Liver (tissue), 8 donors: ENCODE measurements at regions not wholly inside any gene's neighbourhood (a gene's known extent, or its start where the extent isn't known, plus 50 kb on each side); places are given as distances from the start of the nearest gene placed in this dataset.

Experiments used
- DNase-seq: peaks from one replicate; pipeline ENCODE4 v3.0.0-alpha.2; 2017; ENCODE audit warnings: low spot score
- H3K27ac ChIP-seq, 2 donors: one replicate each; pipeline ENCODE4 v1.7.0; 2013; ENCODE audit warnings: inconsistent platforms in 2 of 2, low read length in 2 of 2, control low read depth in 1 of 2, low read depth in 1 of 2, mild to moderate bottlenecking in 1 of 2
- H3K27me3 ChIP-seq, 4 donors: one replicate each; pipeline versions ENCODE4 v1.6.1 to v1.7.0; 2013; ENCODE audit warnings: low read length in 3 of 4, inconsistent platforms in 1 of 4, mild to moderate bottlenecking in 1 of 4, moderate library complexity in 1 of 4; ENCODE audit not compliant: control insufficient read depth in 4 of 4, insufficient read depth in 4 of 4
- H3K36me3 ChIP-seq, 4 donors: one replicate each; pipeline versions ENCODE4 v1.6.1 to v1.7.0; 2013; ENCODE audit warnings: low read length in 3 of 4, mild to moderate bottlenecking in 3 of 4, low read depth in 1 of 4, moderate library complexity in 1 of 4; ENCODE audit not compliant: control insufficient read depth in 4 of 4, insufficient read depth in 3 of 4
- H3K4me1 ChIP-seq, 4 donors: one replicate each; pipeline versions ENCODE4 v1.6.1 to v1.7.0; 2013; ENCODE audit warnings: low read length in 3 of 4, mild to moderate bottlenecking in 3 of 4, moderate library complexity in 1 of 4; ENCODE audit not compliant: control insufficient read depth in 4 of 4, insufficient read depth in 4 of 4
- H3K4me3 ChIP-seq, 3 donors: one replicate each; pipeline versions ENCODE4 v1.6.1 to v1.7.0; 2013; ENCODE audit warnings: low read length in 3 of 3, control low read depth in 1 of 3, low read depth in 1 of 3, mild to moderate bottlenecking in 1 of 3
- H3K9ac ChIP-seq, 2 donors: one replicate each; pipeline ENCODE4 v1.7.0; 2013; ENCODE audit warnings: low read length in 2 of 2, mild to moderate bottlenecking in 2 of 2, moderate library complexity in 2 of 2, control low read depth in 1 of 2, low read depth in 1 of 2
- H3K9me3 ChIP-seq, 4 donors: one replicate each; pipeline versions ENCODE4 v1.6.1 to v1.7.0; 2013; ENCODE audit warnings: low read length in 3 of 4; ENCODE audit not compliant: control insufficient read depth in 4 of 4
- ATF3 ChIP-seq: IDR thresholded peaks from 2 replicates; pipeline ENCODE4 v1.6.1; 2016; ENCODE audit warnings: antibody characterized with exemption
- CTCF ChIP-seq: fragments of 150-350 bp; IDR thresholded peaks from 2 replicates; pipeline ENCODE4 v1.5.1; 2017; ENCODE audit warnings: improper control_type of control experiment, low read depth, low read length; ENCODE audit not compliant: missing input control
- EGR1 ChIP-seq, 2 donors: IDR thresholded peaks; 2 replicates each; pipeline ENCODE4 v1.6.1; 2016 to 2018; ENCODE audit warnings: antibody characterized with exemption in 2 of 2, low read depth in 2 of 2
- FOXA1 ChIP-seq: IDR thresholded peaks from 2 replicates; pipeline ENCODE4 v1.6.1; 2016; ENCODE audit warnings: antibody characterized with exemption
- FOXA2 ChIP-seq: IDR thresholded peaks from 2 replicates; pipeline ENCODE4 v1.6.1; 2016; ENCODE audit warnings: antibody characterized with exemption
- GABPA ChIP-seq, 2 donors: IDR thresholded peaks in 1 of 2; conservative IDR thresholded peaks in 1 of 2; 2 replicates each; pipeline ENCODE4 v1.6.1; 2016; ENCODE audit warnings: antibody characterized with exemption in 2 of 2, mild to moderate bottlenecking in 1 of 2, moderate library complexity in 1 of 2
- JUND ChIP-seq, 2 donors: IDR thresholded peaks; 2 replicates each; pipeline ENCODE4 v1.6.1; 2016; ENCODE audit warnings: antibody characterized with exemption in 2 of 2
- RAD21 ChIP-seq, 2 donors: IDR thresholded peaks; 2 replicates each; pipeline ENCODE4 v1.6.1; 2016; ENCODE audit warnings: antibody characterized with exemption in 2 of 2, mild to moderate bottlenecking in 2 of 2
- REST ChIP-seq: IDR thresholded peaks from 2 replicates; pipeline ENCODE4 v1.6.1; 2016; ENCODE audit warnings: antibody characterized with exemption, mild to moderate bottlenecking
- RXRA ChIP-seq, 2 donors: IDR thresholded peaks; 2 replicates each; pipeline ENCODE4 v1.6.1; 2017 to 2018; ENCODE audit warnings: antibody characterized with exemption in 2 of 2, mild to moderate bottlenecking in 1 of 2
- SP1 ChIP-seq: IDR thresholded peaks from 2 replicates; pipeline ENCODE4 v1.6.1; 2018; ENCODE audit warnings: antibody characterized with exemption, mild to moderate bottlenecking
- TAF1 ChIP-seq: conservative IDR thresholded peaks from 2 replicates; pipeline ENCODE4 v1.6.1; 2016; ENCODE audit warnings: antibody characterized with exemption, mild to moderate bottlenecking
- YY1 ChIP-seq: IDR thresholded peaks from 2 replicates; pipeline ENCODE4 v1.6.1; 2016; ENCODE audit warnings: antibody characterized with exemption, mild to moderate bottlenecking
- ZBTB33 ChIP-seq: IDR thresholded peaks from 2 replicates; pipeline ENCODE4 v1.6.1; 2016; ENCODE audit warnings: antibody characterized with exemption
- WGBS: extraction: QIAGEN DNeasy Blood & Tissue Kit; methylation state at CpG from one replicate; pipeline ENCODE4 v1.1.7; 2013; 5-methylcytosine and 5-hydroxymethylcytosine counted together
- donor health status: healthy.
- donor health status: healthy.
- donor health status: healthy.
- donor health status: healthy.
- donor health status: healthy.

GRCh38 chr20:50431066-50431450, 79.1 kb upstream of the PTPN1 start:
- Histone ChIP-seq H3K4me1 (peaks cover 6 to 11% (median 7%) of the 10 kb centered on the region in 4 donors), H3K27me3 (no peaks in the 10 kb centered on the region), H3K9ac (no peak overlapping the region), H3K27ac (no peak overlapping the region), H3K9me3 (no peaks in the 10 kb centered on the region), H3K4me3 (no peak overlapping the region), H3K36me3 (no peaks in the 10 kb centered on the region)
- no peak for TF ChIP-seq JUND (IDR thresholded peaks at IDR 0.05)
- TF ChIP-seq FOXA2, result no peak
- no peak for TF ChIP-seq RXRA (IDR thresholded peaks at IDR 0.05)
- TF ChIP-seq ZBTB33, result no peak
- TF ChIP-seq GABPA (IDR thresholded peaks at IDR 0.05 in 1 of 2, conservative IDR thresholded peaks at IDR 0.05 in 1 of 2), result no peak
- no peak for TF ChIP-seq REST
- TF ChIP-seq ATF3, result no peak
- no peak for TF ChIP-seq SP1
- TF ChIP-seq YY1, result no peak
- no peak for TF ChIP-seq FOXA1
- DNase-seq, result no peak
- WGBS, result 84% methylated on average over 9 of the region's 9 CpGs

GRCh38 chr20:50433001-50433761, 77.0 kb upstream of the PTPN1 start:
- no peaks in the 10 kb centered on the region for H3K9me3 ChIP-seq
- no peak overlapping the region for H3K27ac ChIP-seq
- no peak for DNase-seq
- 98% methylated on average over 4 of the region's 4 CpGs for WGBS
- no peak overlapping the region for H3K9ac ChIP-seq
- no peaks in the 10 kb centered on the region for H3K36me3 ChIP-seq
- H3K4me1 ChIP-seq, result no peaks in the 10 kb centered on the region
- no peaks in the 10 kb centered on the region for H3K27me3 ChIP-seq
- H3K4me3 ChIP-seq, result no peak overlapping the region
- TF ChIP-seq ATF3 (no peak), REST (no peak), CTCF (no peak), EGR1 (IDR thresholded peaks at IDR 0.05; ENCODE audit: low read depth in 2 of 2) (no peak), TAF1 (no peak), ZBTB33 (no peak), FOXA1 (no peak), RAD21 (IDR thresholded peaks at IDR 0.05) (no peak), JUND (IDR thresholded peaks at IDR 0.05) (no peak), RXRA (IDR thresholded peaks at IDR 0.05) (no peak), GABPA (IDR thresholded peaks at IDR 0.05 in 1 of 2, conservative IDR thresholded peaks at IDR 0.05 in 1 of 2) (no peak)
